Glutamatergic neuron (in vitro differentiated cells): ENCODE measurements at regions not wholly inside any gene's neighbourhood (a gene's known extent, or its start where the extent isn't known, plus 50 kb on each side); places are given as distances from the start of the nearest gene placed in this dataset.

Experiments used
- DNase-seq: peaks from one replicate; pipeline ENCODE4 v3.0.0; 2022
- H3K27ac Mint-ChIP-seq: one replicate; pipeline ENCODE4 v1.8.0; 2020; ENCODE audit warnings: mild to moderate bottlenecking, mixed read lengths, inconsistent platforms; ENCODE audit not compliant: unreplicated experiment
- H3K27me3 Mint-ChIP-seq: one replicate; pipeline ENCODE4 v1.8.0; 2020; ENCODE audit warnings: mild to moderate bottlenecking, moderate library complexity, mixed read lengths, inconsistent platforms; ENCODE audit not compliant: unreplicated experiment
- H3K36me3 Mint-ChIP-seq: one replicate; pipeline ENCODE4 v1.8.0; 2020; ENCODE audit warnings: mild to moderate bottlenecking, mixed read lengths, inconsistent platforms; ENCODE audit not compliant: unreplicated experiment
- H3K4me1 Mint-ChIP-seq: one replicate; pipeline ENCODE4 v1.8.0; 2020; ENCODE audit warnings: mild to moderate bottlenecking, low read depth, mixed read lengths, inconsistent platforms; ENCODE audit not compliant: unreplicated experiment
- H3K4me3 Mint-ChIP-seq: one replicate; pipeline ENCODE4 v1.8.0; 2020; ENCODE audit warnings: mild to moderate bottlenecking, mixed read lengths, inconsistent platforms; ENCODE audit not compliant: unreplicated experiment
- H3K9me3 Mint-ChIP-seq: one replicate; pipeline ENCODE4 v1.8.0; 2020; ENCODE audit warnings: mild to moderate bottlenecking, moderate library complexity, mixed read lengths, inconsistent platforms; ENCODE audit not compliant: unreplicated experiment
- CTCF ChIP-seq: fragments of 200-600 bp; sonication (generic); IDR thresholded peaks from one replicate; pipeline ENCODE4 v1.5.0; 2021; ENCODE audit not compliant: partially characterized antibody, unreplicated experiment

GRCh38 chr18:78893281-78894032, 86.2 kb upstream of the SALL3 start:
- no peak for DNase-seq
- Mint-ChIP-seq H3K9me3 (peaks cover 15% of the 10 kb centered on the region), H3K4me1 (no peaks in the 10 kb centered on the region), H3K27ac (no peak overlapping the region), H3K27me3 (no peaks in the 10 kb centered on the region), H3K36me3 (peaks cover 16% of the 10 kb centered on the region), H3K4me3 (no peak overlapping the region)
- TF ChIP-seq CTCF, result no peak

DNA sequence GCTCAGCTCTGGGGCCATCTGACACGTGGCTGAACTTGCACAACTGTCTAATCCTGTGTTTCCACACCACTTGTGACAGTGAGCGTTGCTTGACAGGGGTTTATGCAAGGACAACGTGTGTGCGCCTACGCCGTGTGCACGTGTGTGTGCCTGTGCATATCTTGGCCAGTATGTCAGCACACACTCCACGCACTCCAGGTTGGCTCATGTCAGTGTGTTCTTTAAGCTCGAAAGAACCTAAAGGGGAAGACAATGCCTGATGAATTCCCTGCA, 85.6 kb upstream of the SALL3 start:
- Mint-ChIP-seq H3K27ac (no peak overlapping the region), H3K27me3 (no peaks in the 10 kb centered on the region), H3K9me3 (peaks cover 14% of the 10 kb centered on the region), H3K4me3 (no peak overlapping the region), H3K36me3 (peaks cover 16% of the 10 kb centered on the region), H3K4me1 (no peaks in the 10 kb centered on the region)
- no peak for DNase-seq
- TF ChIP-seq CTCF, result no peak

DNA sequence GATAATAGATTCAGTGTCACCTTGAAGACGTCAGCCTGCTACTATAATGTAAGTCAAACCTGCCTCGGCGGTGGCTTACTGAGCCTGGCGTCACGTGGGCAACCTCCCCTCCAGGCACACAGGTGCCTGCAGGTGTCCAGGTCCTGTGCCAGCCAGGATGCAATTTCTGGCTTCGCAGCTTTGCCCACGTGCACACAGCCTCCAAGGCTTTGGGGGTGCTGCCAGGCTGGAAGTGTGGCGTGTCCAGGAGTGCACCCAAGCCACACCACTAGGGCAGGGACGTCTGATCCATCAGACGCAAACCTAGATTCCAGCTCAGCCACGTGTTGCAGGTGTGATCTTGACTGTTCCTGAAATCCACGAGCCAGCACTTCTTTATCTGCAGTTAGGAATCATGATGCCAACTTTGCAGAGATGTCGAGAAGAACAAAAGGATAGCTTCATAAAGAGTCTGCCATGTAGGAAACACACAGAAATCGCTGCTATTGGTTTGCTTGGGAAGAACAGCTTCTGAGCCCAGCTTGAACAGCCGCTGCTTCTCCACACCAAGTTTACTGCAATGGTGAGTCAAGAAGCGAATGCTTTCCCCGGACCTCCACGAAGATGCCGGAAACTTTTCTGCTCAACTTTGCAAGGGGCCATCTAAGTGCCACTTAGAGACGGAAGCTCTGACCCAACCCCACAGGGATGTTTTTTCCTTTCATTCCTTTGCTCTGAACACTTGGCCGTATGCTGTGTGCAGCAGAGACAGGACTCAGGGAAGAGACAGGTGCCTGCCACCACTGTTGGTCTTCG, 84.2 kb upstream of the SALL3 start:
- DNase-seq, result no peak
- Mint-ChIP-seq H3K27me3 (no peaks in the 10 kb centered on the region), H3K4me1 (no peaks in the 10 kb centered on the region), H3K9me3 (peaks cover 10% of the 10 kb centered on the region), H3K36me3 (peaks cover 9% of the 10 kb centered on the region), H3K4me3 (no peak overlapping the region), H3K27ac (no peak overlapping the region)
- TF ChIP-seq CTCF, result no peak

DNA sequence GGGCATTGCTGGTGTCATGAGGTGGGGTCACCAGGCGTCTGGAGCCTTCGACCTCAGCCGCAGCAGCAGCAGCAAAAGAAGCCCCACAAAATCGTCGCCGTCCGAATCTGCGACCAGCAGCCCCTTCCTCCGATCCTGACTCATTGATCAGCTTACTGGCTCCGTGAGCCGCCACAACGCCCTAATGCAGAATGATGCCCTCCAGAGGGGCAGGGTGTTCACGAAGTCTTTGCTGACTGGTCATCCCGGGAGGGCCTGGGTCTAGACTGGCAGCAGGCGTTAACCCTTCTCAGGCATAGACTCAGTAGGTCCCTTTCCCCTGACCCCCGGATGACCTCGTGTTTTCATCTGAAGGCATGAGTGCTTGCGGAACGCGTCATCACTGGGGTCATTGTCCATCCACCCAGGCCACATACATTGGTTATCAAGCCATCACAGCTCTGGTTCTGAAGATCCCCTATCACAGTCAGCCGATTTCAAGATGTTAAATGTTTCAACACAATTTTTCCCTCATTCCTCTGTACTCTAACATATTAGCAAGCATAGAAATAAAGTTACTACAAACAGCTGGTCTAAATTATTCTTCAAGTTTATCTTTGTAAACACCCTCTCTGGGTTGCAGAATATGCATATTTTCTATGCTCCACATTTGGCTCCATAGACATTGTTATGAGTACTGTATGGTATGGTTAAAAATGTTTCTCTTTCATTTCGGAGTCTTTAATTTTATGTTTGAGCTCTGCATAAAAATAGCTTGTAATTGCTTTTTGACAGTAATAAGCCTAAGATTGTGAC, 83.3 kb upstream of the SALL3 start:
- DNase-seq, result no peak
- H3K4me1 Mint-ChIP-seq, result no peaks in the 10 kb centered on the region
- peaks cover 9% of the 10 kb centered on the region for H3K9me3 Mint-ChIP-seq
- no peaks in the 10 kb centered on the region for H3K27me3 Mint-ChIP-seq
- peaks cover 5% of the 10 kb centered on the region for H3K36me3 Mint-ChIP-seq
- no peak overlapping the region for H3K4me3 Mint-ChIP-seq
- H3K27ac Mint-ChIP-seq, result no peak overlapping the region
- no peak for TF ChIP-seq CTCF
